ENCODE measurements at regions not wholly inside any gene's neighbourhood (a gene's known extent, or its start where the extent isn't known, plus 50 kb on each side); places are given as distances from the start of the nearest gene placed in this dataset.
"Not testable (repeated sequence)": the region's sequence is repeated elsewhere in the genome, so short reads cannot be mapped to it uniquely, and the experiment has no call there.

- no peaks in the 10 kb centered on the region for H3K9me3 ChIP-seq
- peak overlapping the region in 1 of 2 donors; percentile 19 for H3K27ac ChIP-seq
- no peaks in the 10 kb centered on the region for H3K36me3 ChIP-seq
- DNase-seq (no peak), ATAC-seq (peak; percentile 46)
- H3K4me1 ChIP-seq = peaks cover 0 to 24% of the 10 kb centered on the region in 2 donors
- intact Hi-C loops (cut with DNase I) = no loop called here
- TF ChIP-seq, protein P1, sequence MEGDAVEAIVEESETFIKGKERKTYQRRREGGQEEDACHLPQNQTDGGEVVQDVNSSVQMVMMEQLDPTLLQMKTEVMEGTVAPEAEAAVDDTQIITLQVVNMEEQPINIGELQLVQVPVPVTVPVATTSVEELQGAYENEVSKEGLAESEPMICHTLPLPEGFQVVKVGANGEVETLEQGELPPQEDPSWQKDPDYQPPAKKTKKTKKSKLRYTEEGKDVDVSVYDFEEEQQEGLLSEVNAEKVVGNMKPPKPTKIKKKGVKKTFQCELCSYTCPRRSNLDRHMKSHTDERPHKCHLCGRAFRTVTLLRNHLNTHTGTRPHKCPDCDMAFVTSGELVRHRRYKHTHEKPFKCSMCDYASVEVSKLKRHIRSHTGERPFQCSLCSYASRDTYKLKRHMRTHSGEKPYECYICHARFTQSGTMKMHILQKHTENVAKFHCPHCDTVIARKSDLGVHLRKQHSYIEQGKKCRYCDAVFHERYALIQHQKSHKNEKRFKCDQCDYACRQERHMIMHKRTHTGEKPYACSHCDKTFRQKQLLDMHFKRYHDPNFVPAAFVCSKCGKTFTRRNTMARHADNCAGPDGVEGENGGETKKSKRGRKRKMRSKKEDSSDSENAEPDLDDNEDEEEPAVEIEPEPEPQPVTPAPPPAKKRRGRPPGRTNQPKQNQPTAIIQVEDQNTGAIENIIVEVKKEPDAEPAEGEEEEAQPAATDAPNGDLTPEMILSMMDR (IDR thresholded peaks at IDR 0.05) = no peak
- peak overlapping the region in 1 of 2 donors; percentile 5 for H3K4me3 ChIP-seq
- no peaks in the 10 kb centered on the region for H3K27me3 ChIP-seq
Observed at GRCh38 chr10:28177944-28178637, 124.8 kb downstream of the MPP7 start.

GRCh38 chr10:28176498-28176897 lies 126.4 kb downstream of the MPP7 start:
- H3K36me3 ChIP-seq; DNase-seq; H3K4me3 ChIP-seq; H3K27ac ChIP-seq; H3K27me3 ChIP-seq; H3K9me3 ChIP-seq; intact Hi-C loops (cut with DNase I): not testable (repeated sequence)
- peak; percentile 15 for ATAC-seq
- peaks cover 0 to 24% of the 10 kb centered on the region in 2 donors for H3K4me1 ChIP-seq

- no peaks in the 10 kb centered on the region for H3K9me3 ChIP-seq
- intact Hi-C loops (cut with DNase I) = no loop called here
- H3K36me3 ChIP-seq = no peaks in the 10 kb centered on the region
- DNase-seq (no peak), ATAC-seq (no peak)
- TF ChIP-seq, protein P1 (IDR thresholded peaks at IDR 0.05) = no peak
- no peaks in the 10 kb centered on the region for H3K27me3 ChIP-seq
- no peaks in the 10 kb centered on the region for H3K4me1 ChIP-seq
- no peak overlapping the region for H3K27ac ChIP-seq
- no peak overlapping the region for H3K4me3 ChIP-seq
Observed at GRCh38 chr10:28172223-28172610, 130.6 kb downstream of the MPP7 start.

- intact Hi-C loops (cut with DNase I) = no loop called here
- TF ChIP-seq, protein P1 (IDR thresholded peaks at IDR 0.05) = no peak
- ATAC-seq (peak; percentile 67), DNase-seq (peak in 1 of 4 donors; percentile 55)
- Histone ChIP-seq H3K9me3 (no peaks in the 10 kb centered on the region), H3K4me1 (no peaks in the 10 kb centered on the region), H3K4me3 (no peak overlapping the region), H3K27me3 (no peaks in the 10 kb centered on the region), H3K27ac (no peak overlapping the region), H3K36me3 (no peaks in the 10 kb centered on the region)
Observed at GRCh38 chr10:28171468-28172222, 131.2 kb downstream of the MPP7 start.

DNA sequence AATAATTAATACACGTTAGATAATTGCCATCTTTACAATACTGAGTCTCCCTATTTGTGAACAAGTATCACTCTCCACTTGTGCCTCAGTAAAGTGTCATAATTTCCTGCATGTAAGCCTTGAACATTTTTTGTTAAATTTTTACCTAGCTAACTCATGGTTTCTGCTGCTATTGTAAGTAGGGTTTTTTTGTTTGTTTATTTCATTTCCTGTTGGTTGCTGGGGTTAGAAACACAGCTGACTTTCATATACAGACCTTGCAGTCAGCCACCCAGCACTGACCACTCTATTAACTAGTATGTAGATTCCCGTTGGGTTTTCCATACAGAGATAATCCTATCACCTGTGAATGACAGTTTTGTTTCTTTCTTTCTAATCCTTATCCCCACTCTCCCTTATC lies 133.3 kb downstream of the MPP7 start:
- Histone ChIP-seq H3K27ac (no peak overlapping the region), H3K36me3 (no peaks in the 10 kb centered on the region), H3K27me3 (no peaks in the 10 kb centered on the region), H3K9me3 (no peaks in the 10 kb centered on the region), H3K4me1 (no peaks in the 10 kb centered on the region), H3K4me3 (no peak overlapping the region)
- TF ChIP-seq, protein P1 (IDR thresholded peaks at IDR 0.05) = no peak
- ATAC-seq (no peak), DNase-seq (no peak)
- intact Hi-C loops (cut with DNase I) = no loop called here

Data from left lung (tissue), 4 donors.